SU-DHL-6 (cell line): ENCODE measurements at regions not wholly inside any gene's neighbourhood (a gene's known extent, or its start where the extent isn't known, plus 50 kb on each side); places are given as distances from the start of the nearest gene placed in this dataset.

Experiments used
- EZH2phosphoT487 ChIP-seq: fragments of 200-600 bp; sonication (generic), shearing (Covaris generic); conservative IDR thresholded peaks from 2 replicates; pipeline ENCODE4 v1.6.1; 2018; ENCODE audit warnings: mild to moderate bottlenecking, antibody characterized with exemption, low read length, moderate library complexity, mixed read lengths
- TF ChIP-seq, protein P1 (sequence below): fragments of 200-600 bp; sonication (generic); IDR thresholded peaks from one replicate; pipeline ENCODE4 v1.5.1; 2017; ENCODE audit warnings: antibody characterized with exemption, mild to moderate bottlenecking, low read length, moderate library complexity; ENCODE audit not compliant: insufficient read depth, poor library complexity, severe bottlenecking

DNA sequence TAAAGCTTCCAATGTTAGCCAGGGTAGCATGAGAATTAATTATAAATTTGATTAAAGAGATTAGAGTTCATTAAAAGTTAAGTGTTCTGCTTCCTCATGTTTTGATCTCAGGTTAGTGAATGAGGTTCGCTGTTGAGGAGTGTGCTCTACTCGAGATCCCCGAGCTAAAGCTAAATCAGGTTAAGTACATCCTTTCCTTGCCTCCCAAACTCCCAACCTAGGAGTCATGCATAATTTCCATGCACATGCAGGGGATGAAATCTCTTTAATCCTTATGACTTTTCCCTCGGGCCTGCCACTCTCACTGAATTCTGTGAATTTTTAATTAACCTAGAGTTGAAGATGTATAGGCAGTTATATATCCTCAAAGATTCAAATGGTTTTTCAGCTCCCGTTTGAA is 156.1 kb upstream of the NCK2 start:
- TF ChIP-seq, protein P1, sequence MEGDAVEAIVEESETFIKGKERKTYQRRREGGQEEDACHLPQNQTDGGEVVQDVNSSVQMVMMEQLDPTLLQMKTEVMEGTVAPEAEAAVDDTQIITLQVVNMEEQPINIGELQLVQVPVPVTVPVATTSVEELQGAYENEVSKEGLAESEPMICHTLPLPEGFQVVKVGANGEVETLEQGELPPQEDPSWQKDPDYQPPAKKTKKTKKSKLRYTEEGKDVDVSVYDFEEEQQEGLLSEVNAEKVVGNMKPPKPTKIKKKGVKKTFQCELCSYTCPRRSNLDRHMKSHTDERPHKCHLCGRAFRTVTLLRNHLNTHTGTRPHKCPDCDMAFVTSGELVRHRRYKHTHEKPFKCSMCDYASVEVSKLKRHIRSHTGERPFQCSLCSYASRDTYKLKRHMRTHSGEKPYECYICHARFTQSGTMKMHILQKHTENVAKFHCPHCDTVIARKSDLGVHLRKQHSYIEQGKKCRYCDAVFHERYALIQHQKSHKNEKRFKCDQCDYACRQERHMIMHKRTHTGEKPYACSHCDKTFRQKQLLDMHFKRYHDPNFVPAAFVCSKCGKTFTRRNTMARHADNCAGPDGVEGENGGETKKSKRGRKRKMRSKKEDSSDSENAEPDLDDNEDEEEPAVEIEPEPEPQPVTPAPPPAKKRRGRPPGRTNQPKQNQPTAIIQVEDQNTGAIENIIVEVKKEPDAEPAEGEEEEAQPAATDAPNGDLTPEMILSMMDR, result no peak
- TF ChIP-seq EZH2phosphoT487, result no peak
